Body of pancreas (tissue), 4 donors: ENCODE measurements at regions not wholly inside any gene's neighbourhood (a gene's known extent, or its start where the extent isn't known, plus 50 kb on each side); places are given as distances from the start of the nearest gene placed in this dataset.

ENCODE experiments used
- ATAC-seq: fragments of 150-250 bp; one replicate; pipeline ENCODE4 v1.9.1; 2016
- DNase-seq, 4 donors: peaks; one replicate each; pipeline ENCODE4 v3.0.0-alpha.2; 2019
- H3K27ac ChIP-seq, 4 donors: fragments of 200-600 bp; sonication (generic); 1 replicate in 3 of 4; 2 replicates in 1 of 4; pipeline versions ENCODE4 v1.5.1 to v1.6.1; 2016 to 2019; ENCODE audit warnings: mild to moderate bottlenecking in 1 of 4, mixed read lengths in 1 of 4, moderate library complexity in 1 of 4
- H3K27me3 ChIP-seq, 2 donors: fragments of 200-600 bp; sonication (generic); one replicate each; pipeline ENCODE4 v1.6.0; 2016; ENCODE audit warnings: mild to moderate bottlenecking in 1 of 2
- H3K36me3 ChIP-seq, 2 donors: fragments of 200-600 bp; sonication (generic); replicated peaks in 1 of 2; 2 replicates each; pipeline ENCODE4 v1.5.1; 2016; ENCODE audit warnings: low read depth in 2 of 2; ENCODE audit not compliant: insufficient read depth in 1 of 2
- H3K4me1 ChIP-seq: fragments of 200-600 bp; sonication (generic); one replicate; pipeline ENCODE4 v1.6.0; 2016
- H3K4me3 ChIP-seq, 2 donors: fragments of 200-600 bp; sonication (generic); 1 replicate in 1 of 2; 2 replicates in 1 of 2; pipeline ENCODE4 v1.5.1; 2016 to 2019
- H3K9me3 ChIP-seq, 3 donors: fragments of 200-600 bp; sonication (generic); 1 replicate in 2 of 3; 2 replicates in 1 of 3; pipeline ENCODE4 v1.5.1; 2016
- CTCF ChIP-seq, 7 experiments: fragments of 450-650 bp in 4 of 7; fragments of 200-600 bp in 3 of 7; sonication (generic) in 3 of 7; IDR thresholded peaks; one replicate each; pipeline ENCODE4 v1.5.1; 2016 to 2019; ENCODE audit warnings: antibody characterized with exemption in 7 of 7
- POLR2A ChIP-seq, 3 donors: fragments of 450-650 bp; IDR thresholded peaks; one replicate each; pipeline ENCODE4 v1.6.1; 2016; ENCODE audit warnings: antibody characterized with exemption in 3 of 3, mild to moderate bottlenecking in 2 of 3
- WGBS, 2 donors: methylation state at CpG; one replicate each; pipeline ENCODE4 v1.1.5; 2017; 5-methylcytosine and 5-hydroxymethylcytosine counted together
- intact Hi-C: fragments of 100-400 bp; cut with DNase I; formaldehyde crosslinking; loops from one replicate; pipeline ENCODE4 v1.15.1; 2023

GRCh38 chr7:85392789-85393188, 205.9 kb upstream of the SEMA3D start:
- DNase-seq (no peak), ATAC-seq (no peak)
- H3K27me3 ChIP-seq: no peaks in the 10 kb centered on the region
- no peak overlapping the region for H3K27ac ChIP-seq
- no peaks in the 10 kb centered on the region for H3K4me1 ChIP-seq
- WGBS, 2 donors: 48 to 64% methylated on average over 1 of the region's 1 CpG
- TF ChIP-seq CTCF (IDR thresholded peaks at IDR 0.05) (no peak), POLR2A (IDR thresholded peaks at IDR 0.05) (no peak)
- H3K9me3 ChIP-seq: no peaks in the 10 kb centered on the region
- H3K4me3 ChIP-seq: no peak overlapping the region
- H3K36me3 ChIP-seq: no peaks in the 10 kb centered on the region
- intact Hi-C loops: no loop called here

GRCh38 chr7:85392326-85392725, 205.5 kb upstream of the SEMA3D start:
- DNase-seq (no peak), ATAC-seq (no peak)
- H3K9me3 ChIP-seq: no peaks in the 10 kb centered on the region
- H3K4me3 ChIP-seq: no peak overlapping the region
- WGBS, 2 donors: 45 to 53% methylated on average over 4 of the region's 4 CpGs
- H3K27ac ChIP-seq: no peak overlapping the region
- H3K36me3 ChIP-seq: no peaks in the 10 kb centered on the region
- H3K27me3 ChIP-seq: no peaks in the 10 kb centered on the region
- TF ChIP-seq POLR2A (IDR thresholded peaks at IDR 0.05) (no peak), CTCF (IDR thresholded peaks at IDR 0.05) (no peak)
- intact Hi-C loops: no loop called here
- no peaks in the 10 kb centered on the region for H3K4me1 ChIP-seq

- Histone ChIP-seq H3K27me3 (no peaks in the 10 kb centered on the region), H3K4me3 (no peak overlapping the region), H3K27ac (no peak overlapping the region), H3K36me3 (no peaks in the 10 kb centered on the region), H3K4me1 (no peaks in the 10 kb centered on the region), H3K9me3 (no peaks in the 10 kb centered on the region)
- no peak for TF ChIP-seq CTCF (IDR thresholded peaks at IDR 0.05)
- no peak for TF ChIP-seq POLR2A (IDR thresholded peaks at IDR 0.05)
- intact Hi-C loops: no loop called here
- 71 to 88% methylated on average over 1 of the region's 1 CpG for WGBS, 2 donors
- DNase-seq (no peak), ATAC-seq (no peak)
Observed at GRCh38 chr7:85386460-85386859, 199.6 kb upstream of the SEMA3D start.

GRCh38 chr7:85384392-85384791, 197.5 kb upstream of the SEMA3D start:
- WGBS, 2 donors: 63 to 64% methylated on average over 2 of the region's 2 CpGs
- H3K4me1 ChIP-seq: no peaks in the 10 kb centered on the region
- DNase-seq (no peak), ATAC-seq (no peak)
- H3K36me3 ChIP-seq: no peaks in the 10 kb centered on the region
- intact Hi-C loops: no loop called here
- H3K4me3 ChIP-seq: no peak overlapping the region
- H3K27ac ChIP-seq: no peak overlapping the region
- TF ChIP-seq POLR2A (IDR thresholded peaks at IDR 0.05): no peak
- no peak for TF ChIP-seq CTCF (IDR thresholded peaks at IDR 0.05)
- H3K9me3 ChIP-seq: no peaks in the 10 kb centered on the region
- no peaks in the 10 kb centered on the region for H3K27me3 ChIP-seq

GRCh38 chr7:85381212-85381611, 194.4 kb upstream of the SEMA3D start:
- intact Hi-C loops: no loop called here
- 84 to 88% methylated on average over 16 of the region's 16 CpGs for WGBS, 2 donors
- no peaks in the 10 kb centered on the region for H3K9me3 ChIP-seq
- no peaks in the 10 kb centered on the region for H3K27me3 ChIP-seq
- H3K4me1 ChIP-seq: no peaks in the 10 kb centered on the region
- H3K36me3 ChIP-seq: no peaks in the 10 kb centered on the region
- DNase-seq: no peak
- TF ChIP-seq POLR2A (IDR thresholded peaks at IDR 0.05): no peak
- TF ChIP-seq CTCF (IDR thresholded peaks at IDR 0.05): no peak
- no peak for ATAC-seq
- no peak overlapping the region for H3K4me3 ChIP-seq
- H3K27ac ChIP-seq: no peak overlapping the region
